ENCODE measurements at regions not wholly inside any gene's neighbourhood (a gene's known extent, or its start where the extent isn't known, plus 50 kb on each side); places are given as distances from the start of the nearest gene placed in this dataset.

DNA sequence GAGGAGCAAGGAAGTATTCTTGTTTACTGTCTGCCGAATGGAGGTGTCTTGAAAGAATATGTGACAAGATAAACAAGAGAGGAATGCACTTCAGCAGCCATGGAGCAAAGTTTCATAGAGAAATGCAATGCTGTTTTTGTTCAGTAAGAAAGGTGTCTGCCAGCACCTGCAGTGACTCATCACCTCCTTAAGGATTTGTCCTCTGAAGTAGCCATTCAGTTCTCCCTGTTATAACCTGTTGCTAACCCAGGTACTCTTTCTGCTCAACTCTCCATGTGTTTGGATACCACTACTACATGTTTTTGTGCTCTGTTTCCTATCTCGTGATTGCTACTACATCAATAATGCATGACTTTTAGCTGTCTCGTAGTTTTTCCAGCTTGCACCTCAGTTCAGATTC lies 328.9 kb downstream of the CHL1 start:
- ATAC-seq (no peak), DNase-seq (no peak)
- Histone ChIP-seq H3K9me3 (no peaks in the 10 kb centered on the region), H3K4me1 (no peaks in the 10 kb centered on the region), H3K4me3 (no peak overlapping the region), H3K27ac (no peak overlapping the region), H3K36me3 (ENCODE audit: insufficient read depth in 1 of 2, low read depth in 1 of 2) (no peaks in the 10 kb centered on the region), H3K27me3 (ENCODE audit: insufficient read depth in 3 of 3, low read length in 2 of 3) (no peaks in the 10 kb centered on the region)
- WGBS, 3 donors = 83 to 90% (median 87%) methylated on average over 3 of the region's 3 CpGs
- intact Hi-C loops (cut with DNase I) = no loop called here
- TF ChIP-seq, protein P1, sequence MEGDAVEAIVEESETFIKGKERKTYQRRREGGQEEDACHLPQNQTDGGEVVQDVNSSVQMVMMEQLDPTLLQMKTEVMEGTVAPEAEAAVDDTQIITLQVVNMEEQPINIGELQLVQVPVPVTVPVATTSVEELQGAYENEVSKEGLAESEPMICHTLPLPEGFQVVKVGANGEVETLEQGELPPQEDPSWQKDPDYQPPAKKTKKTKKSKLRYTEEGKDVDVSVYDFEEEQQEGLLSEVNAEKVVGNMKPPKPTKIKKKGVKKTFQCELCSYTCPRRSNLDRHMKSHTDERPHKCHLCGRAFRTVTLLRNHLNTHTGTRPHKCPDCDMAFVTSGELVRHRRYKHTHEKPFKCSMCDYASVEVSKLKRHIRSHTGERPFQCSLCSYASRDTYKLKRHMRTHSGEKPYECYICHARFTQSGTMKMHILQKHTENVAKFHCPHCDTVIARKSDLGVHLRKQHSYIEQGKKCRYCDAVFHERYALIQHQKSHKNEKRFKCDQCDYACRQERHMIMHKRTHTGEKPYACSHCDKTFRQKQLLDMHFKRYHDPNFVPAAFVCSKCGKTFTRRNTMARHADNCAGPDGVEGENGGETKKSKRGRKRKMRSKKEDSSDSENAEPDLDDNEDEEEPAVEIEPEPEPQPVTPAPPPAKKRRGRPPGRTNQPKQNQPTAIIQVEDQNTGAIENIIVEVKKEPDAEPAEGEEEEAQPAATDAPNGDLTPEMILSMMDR (IDR thresholded peaks at IDR 0.05) = no peak

DNA sequence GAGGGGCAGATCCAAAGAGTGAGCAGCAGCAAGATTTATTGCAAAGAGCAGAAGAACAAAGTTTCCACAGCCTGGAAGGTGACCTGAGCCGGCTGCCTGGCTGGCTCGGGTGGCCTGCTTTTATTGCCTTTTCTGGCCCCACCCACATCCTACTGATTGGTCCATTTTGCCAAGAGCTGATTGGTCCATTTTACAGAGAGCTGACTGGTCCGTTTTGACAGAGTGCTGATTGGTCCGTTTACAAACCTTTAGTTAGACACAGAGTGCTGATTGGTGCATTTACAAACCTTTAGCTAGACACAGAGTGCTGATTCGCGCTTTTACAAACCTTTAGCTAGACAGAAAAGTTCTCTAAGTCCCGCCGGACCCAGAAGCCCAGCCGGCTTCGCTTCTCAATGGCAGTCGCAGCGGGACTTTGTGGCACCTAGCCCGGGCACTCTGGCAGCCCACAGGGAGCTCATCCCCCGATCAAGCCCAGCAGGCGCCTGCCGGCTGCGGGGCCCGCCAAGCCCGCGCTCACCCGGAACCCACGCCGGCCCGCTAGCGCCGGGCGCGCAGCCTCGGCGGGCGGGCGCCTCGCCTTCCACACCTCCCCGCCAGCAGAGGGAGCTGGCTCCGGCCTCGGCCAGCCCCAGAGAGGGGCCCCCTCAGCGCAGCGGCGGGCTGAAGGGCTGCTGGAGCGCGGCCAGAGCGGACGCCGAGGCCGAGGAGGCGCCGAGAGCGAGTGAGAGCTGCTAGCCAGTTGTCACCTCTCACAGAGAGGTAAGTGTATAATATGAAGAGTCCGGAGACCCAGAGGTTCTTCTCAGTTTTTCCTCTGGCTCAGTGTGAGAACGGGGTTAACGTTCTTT lies 339.2 kb downstream of the CHL1 start:
- peak; percentile 41 to 73 for DNase-seq
- H3K4me1 ChIP-seq = no peaks in the 10 kb centered on the region
- H3K36me3 ChIP-seq (ENCODE audit: insufficient read depth in 1 of 2, low read depth in 1 of 2) = no peaks in the 10 kb centered on the region
- TF ChIP-seq, protein P1 (IDR thresholded peaks at IDR 0.05) = peak; percentile 6
- intact Hi-C loops (cut with DNase I) = no loop called here
- no peak overlapping the region for H3K27ac ChIP-seq
- H3K9me3 ChIP-seq = no peaks in the 10 kb centered on the region
- WGBS, 3 donors = 44 to 49% (median 47%) methylated on average over 51 of the region's 51 CpGs
- peak; percentile 17 to 89 (median 56) for ATAC-seq
- H3K4me3 ChIP-seq = peak overlapping the region; percentile 54
- no peaks in the 10 kb centered on the region for H3K27me3 ChIP-seq (ENCODE audit: insufficient read depth in 3 of 3, low read length in 2 of 3)

DNA sequence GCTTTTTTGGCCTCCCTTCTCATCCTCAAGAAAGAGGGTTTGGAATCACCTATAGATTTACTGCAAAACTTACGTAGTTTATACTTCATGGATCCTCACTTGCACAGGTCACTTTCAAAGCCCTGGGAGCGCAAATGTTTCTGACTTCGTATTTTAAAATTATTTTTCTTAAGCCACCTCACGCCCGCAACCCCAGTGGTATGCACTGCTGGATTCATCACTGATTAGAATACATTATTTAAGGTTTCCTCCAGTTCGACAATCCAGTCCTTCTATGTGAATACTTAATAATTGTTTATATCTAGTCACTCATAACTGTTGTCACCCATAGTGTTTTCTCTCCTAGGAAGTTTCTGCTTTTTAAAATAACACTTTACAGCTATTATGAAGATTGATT lies 339.9 kb downstream of the CHL1 start:
- H3K27ac ChIP-seq = no peak overlapping the region
- WGBS, 3 donors = 65 to 69% (median 68%) methylated on average over 6 of the region's 6 CpGs
- intact Hi-C loops (cut with DNase I) = no loop called here

DNA sequence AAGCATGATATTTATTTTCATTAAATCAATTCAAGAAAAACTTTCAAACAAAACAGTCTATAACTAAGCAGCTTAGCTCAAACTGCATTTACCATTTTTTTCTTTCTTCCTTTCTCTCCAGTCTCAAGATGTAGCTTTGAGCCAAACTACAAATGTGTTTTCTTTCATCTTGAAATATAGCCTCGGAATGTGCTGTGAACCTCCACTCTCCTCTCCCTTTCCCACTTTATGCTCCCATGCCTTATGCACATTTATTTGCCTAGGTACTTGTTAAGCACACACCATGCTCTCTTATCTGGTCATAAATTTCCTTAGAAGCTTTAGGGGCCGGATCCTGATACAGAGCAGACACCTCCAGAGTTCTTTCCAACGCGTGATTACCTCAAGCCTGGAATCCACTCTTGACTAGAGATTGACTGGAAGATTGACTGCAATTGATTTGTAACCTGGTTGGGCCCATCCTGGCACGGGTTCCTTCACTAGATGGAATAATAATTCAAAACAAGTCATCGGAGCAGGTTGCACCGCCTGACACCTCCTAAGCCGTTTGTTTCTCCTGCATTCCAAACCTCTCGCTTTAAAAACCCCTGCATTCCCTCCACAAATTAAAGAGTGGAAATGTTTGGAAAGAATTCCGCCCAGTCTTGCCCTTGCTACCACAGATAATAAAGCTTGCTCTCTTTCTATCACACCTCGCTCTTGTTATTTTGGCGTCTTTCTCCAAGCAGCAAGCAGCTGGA lies 344.7 kb downstream of the CHL1 start:
- TF ChIP-seq, protein P1 (IDR thresholded peaks at IDR 0.05) = no peak
- Histone ChIP-seq H3K4me3 (no peak overlapping the region), H3K9me3 (no peaks in the 10 kb centered on the region), H3K27me3 (ENCODE audit: insufficient read depth in 3 of 3, low read length in 2 of 3) (no peaks in the 10 kb centered on the region), H3K27ac (no peak overlapping the region), H3K4me1 (no peaks in the 10 kb centered on the region), H3K36me3 (ENCODE audit: insufficient read depth in 1 of 2, low read depth in 1 of 2) (no peaks in the 10 kb centered on the region)
- intact Hi-C loops (cut with DNase I) = no loop called here
- DNase-seq (no peak), ATAC-seq (no peak)
- 54 to 64% (median 58%) methylated on average over 12 of the region's 12 CpGs for WGBS, 3 donors

More for the DNA sequence above, 339.9 kb downstream of the CHL1 start:
- no peaks in the 10 kb centered on the region for H3K36me3 ChIP-seq (ENCODE audit: insufficient read depth in 1 of 2, low read depth in 1 of 2)
- H3K4me1 ChIP-seq = no peaks in the 10 kb centered on the region
- no peaks in the 10 kb centered on the region for H3K9me3 ChIP-seq
- TF ChIP-seq, protein P1 (IDR thresholded peaks at IDR 0.05) = no peak
- peak overlapping the region; percentile 54 for H3K4me3 ChIP-seq
- no peaks in the 10 kb centered on the region for H3K27me3 ChIP-seq (ENCODE audit: insufficient read depth in 3 of 3, low read length in 2 of 3)
- no peak for DNase-seq
- ATAC-seq = peak in 1 of 4 donors; percentile 29

Measured in psoas muscle (tissue), 7 donors.